Keratinocyte (primary cell): ENCODE measurements at regions not wholly inside any gene's neighbourhood (a gene's known extent, or its start where the extent isn't known, plus 50 kb on each side); places are given as distances from the start of the nearest gene placed in this dataset.

Experiments
- EZH2 ChIP-seq: IDR thresholded peaks from one replicate; pipeline ENCODE4 v1.6.1; 2012; ENCODE audit warnings: inconsistent platforms, mild to moderate bottlenecking, low read length, moderate library complexity
- TF ChIP-seq, protein P1 (sequence below), 3 experiments: IDR thresholded peaks in 1 of 3; conservative IDR thresholded peaks in 1 of 3; optimal IDR thresholded peaks in 1 of 3; 2 replicates in 2 of 3; 3 replicates in 1 of 3; pipeline versions ENCODE3 to v1.5.1; 2011; ENCODE audit warnings: low read length in 3 of 3, mild to moderate bottlenecking in 3 of 3, moderate library complexity in 2 of 3, control low read depth in 1 of 3, inconsistent platforms in 1 of 3; ENCODE audit not compliant: insufficient read depth in 2 of 3; ENCODE audit errors: extremely low read depth in 1 of 3

DNA sequence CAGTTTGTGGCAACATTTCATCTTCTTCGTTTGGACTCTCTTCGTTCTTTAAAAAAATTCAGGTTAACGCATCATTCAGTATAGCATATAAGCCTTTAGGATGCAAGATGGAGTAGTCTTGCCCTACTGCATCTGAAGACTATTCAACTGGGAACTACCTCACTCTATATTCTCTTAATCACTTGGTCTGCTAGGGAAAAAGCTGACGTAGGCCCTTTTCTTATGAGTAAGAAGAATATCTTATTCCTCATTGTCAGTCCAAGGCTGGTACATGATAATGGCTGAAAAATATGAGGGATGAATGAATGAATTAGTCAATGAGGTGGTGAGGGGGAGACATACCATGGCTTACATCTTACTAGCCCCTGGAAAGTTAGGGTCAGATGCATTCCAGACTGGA, 294.2 kb downstream of the GPATCH2 start:
- TF ChIP-seq, protein P1, sequence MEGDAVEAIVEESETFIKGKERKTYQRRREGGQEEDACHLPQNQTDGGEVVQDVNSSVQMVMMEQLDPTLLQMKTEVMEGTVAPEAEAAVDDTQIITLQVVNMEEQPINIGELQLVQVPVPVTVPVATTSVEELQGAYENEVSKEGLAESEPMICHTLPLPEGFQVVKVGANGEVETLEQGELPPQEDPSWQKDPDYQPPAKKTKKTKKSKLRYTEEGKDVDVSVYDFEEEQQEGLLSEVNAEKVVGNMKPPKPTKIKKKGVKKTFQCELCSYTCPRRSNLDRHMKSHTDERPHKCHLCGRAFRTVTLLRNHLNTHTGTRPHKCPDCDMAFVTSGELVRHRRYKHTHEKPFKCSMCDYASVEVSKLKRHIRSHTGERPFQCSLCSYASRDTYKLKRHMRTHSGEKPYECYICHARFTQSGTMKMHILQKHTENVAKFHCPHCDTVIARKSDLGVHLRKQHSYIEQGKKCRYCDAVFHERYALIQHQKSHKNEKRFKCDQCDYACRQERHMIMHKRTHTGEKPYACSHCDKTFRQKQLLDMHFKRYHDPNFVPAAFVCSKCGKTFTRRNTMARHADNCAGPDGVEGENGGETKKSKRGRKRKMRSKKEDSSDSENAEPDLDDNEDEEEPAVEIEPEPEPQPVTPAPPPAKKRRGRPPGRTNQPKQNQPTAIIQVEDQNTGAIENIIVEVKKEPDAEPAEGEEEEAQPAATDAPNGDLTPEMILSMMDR (optimal IDR thresholded peaks at IDR 0.05 in 1 of 3, IDR thresholded peaks at IDR 0.05 in 1 of 3, conservative IDR thresholded peaks at IDR 0.05 in 1 of 3; ENCODE audit: extremely low read depth in 1 of 3, insufficient read depth in 2 of 3, low read length in 3 of 3) = no peak
- no peak for TF ChIP-seq EZH2
